Small intestine (tissue), 7 donors: ENCODE measurements at regions not wholly inside any gene's neighbourhood (a gene's known extent, or its start where the extent isn't known, plus 50 kb on each side); places are given as distances from the start of the nearest gene placed in this dataset.

Experiments
- DNase-seq, 2 donors: peaks; one replicate each; pipeline versions ENCODE4 v3.0.0 to v3.0.0-alpha.2; 2013
- FAIRE-seq: peaks from 2 replicates; lab custom pipeline; 2012; peaks lifted over from hg19 to GRCh38; lab: Jason Lieb, UNC
- H3K27ac ChIP-seq, 3 donors: one replicate each; pipeline ENCODE4 v1.5.1; 2013; ENCODE audit warnings: low read length in 2 of 3, mild to moderate bottlenecking in 2 of 3, control low read depth in 1 of 3, inconsistent platforms in 1 of 3, low read depth in 1 of 3, moderate library complexity in 1 of 3
- H3K27me3 ChIP-seq, 3 donors: one replicate each; pipeline ENCODE4 v1.6.1; 2013; ENCODE audit warnings: low read length in 3 of 3, inconsistent platforms in 1 of 3; ENCODE audit not compliant: control insufficient read depth in 3 of 3, insufficient read depth in 3 of 3
- H3K36me3 ChIP-seq, 3 donors: one replicate each; pipeline ENCODE4 v1.6.1; 2013; ENCODE audit warnings: low read length in 3 of 3, inconsistent platforms in 1 of 3, low read depth in 1 of 3, mild to moderate bottlenecking in 1 of 3, moderate library complexity in 1 of 3; ENCODE audit not compliant: control insufficient read depth in 3 of 3, insufficient read depth in 2 of 3
- H3K4me1 ChIP-seq, 3 donors: one replicate each; pipeline ENCODE4 v1.6.1; 2013; ENCODE audit warnings: low read length in 2 of 3, inconsistent platforms in 1 of 3, low read depth in 1 of 3, mild to moderate bottlenecking in 1 of 3, moderate library complexity in 1 of 3; ENCODE audit not compliant: control insufficient read depth in 3 of 3, insufficient read depth in 2 of 3
- H3K4me3 ChIP-seq, 3 donors: one replicate each; pipeline ENCODE4 v1.5.1; 2013; ENCODE audit warnings: low read length in 3 of 3, control low read depth in 1 of 3, inconsistent platforms in 1 of 3, low read depth in 1 of 3, mild to moderate bottlenecking in 1 of 3, moderate library complexity in 1 of 3
- H3K9me3 ChIP-seq, 2 donors: one replicate each; pipeline ENCODE4 v1.6.1; 2013; ENCODE audit warnings: low read depth in 1 of 2, low read length in 1 of 2; ENCODE audit not compliant: control insufficient read depth in 2 of 2, insufficient read depth in 1 of 2
- WGBS, 3 donors: extraction: QIAGEN DNeasy Blood & Tissue Kit; methylation state at CpG; one replicate each; pipeline ENCODE4 v1.1.7; 2013; 5-methylcytosine and 5-hydroxymethylcytosine counted together
- donor health status: healthy with polysubstance abuse.
- donor health status: control.
- donor health status: control.
- donor health status: Bipolar disorder and iron deficiency.
- donor health status: healthy.

GRCh38 chr5:68432682-68433081 is 217.1 kb downstream of the PIK3R1 start:
- Histone ChIP-seq H3K9me3 (no peaks in the 10 kb centered on the region), H3K27me3 (no peaks in the 10 kb centered on the region), H3K27ac (no peak overlapping the region), H3K36me3 (no peaks in the 10 kb centered on the region), H3K4me1 (peaks cover 0 to 19% (median 3%) of the 10 kb centered on the region in 3 donors), H3K4me3 (no peak overlapping the region)
- DNase-seq (peak in 1 of 2 donors; percentile 28), FAIRE-seq (no peak)
- 79 to 81% (median 79%) methylated on average over 7 of the region's 7 CpGs for WGBS, 3 donors

GRCh38 chr5:68433526-68433922 is 218.0 kb downstream of the PIK3R1 start:
- 89 to 96% (median 94%) methylated on average over 3 of the region's 3 CpGs for WGBS, 3 donors
- Histone ChIP-seq H3K27me3 (no peaks in the 10 kb centered on the region), H3K27ac (peak overlapping the region in 2 of 3 donors; percentile 74 to 89), H3K4me1 (peaks cover 0 to 19% (median 3%) of the 10 kb centered on the region in 3 donors), H3K36me3 (no peaks in the 10 kb centered on the region), H3K9me3 (no peaks in the 10 kb centered on the region), H3K4me3 (no peak overlapping the region)
- FAIRE-seq (no peak), DNase-seq (no peak)

- Histone ChIP-seq H3K27me3 (no peaks in the 10 kb centered on the region), H3K4me3 (no peak overlapping the region), H3K27ac (peak overlapping the region; percentile 18 to 89 (median 74)), H3K36me3 (no peaks in the 10 kb centered on the region), H3K9me3 (no peaks in the 10 kb centered on the region), H3K4me1 (peaks cover 0 to 19% (median 3%) of the 10 kb centered on the region in 3 donors)
- DNase-seq (peak; percentile 93 to 95), FAIRE-seq (no peak)
- 23 to 36% (median 31%) methylated on average over 27 of the region's 27 CpGs for WGBS, 3 donors
These were observed 218.6 kb downstream of the PIK3R1 start for GRCh38 chr5:68433923-68434879.

GRCh38 chr5:68435611-68436010 is 220.1 kb downstream of the PIK3R1 start:
- H3K4me1 ChIP-seq, result peaks cover 0 to 19% (median 3%) of the 10 kb centered on the region in 3 donors
- peak overlapping the region in 1 of 3 donors; percentile 14 for H3K27ac ChIP-seq
- DNase-seq (peak; percentile 25 to 27), FAIRE-seq (no peak)
- WGBS, 3 donors, result 33 to 55% (median 33%) methylated on average over 1 of the region's 1 CpG
- H3K27me3 ChIP-seq, result no peaks in the 10 kb centered on the region
- H3K36me3 ChIP-seq, result no peaks in the 10 kb centered on the region
- H3K4me3 ChIP-seq, result no peak overlapping the region
- H3K9me3 ChIP-seq, result no peaks in the 10 kb centered on the region

- Histone ChIP-seq H3K27me3 (no peaks in the 10 kb centered on the region), H3K9me3 (no peaks in the 10 kb centered on the region), H3K27ac (no peak overlapping the region), H3K4me1 (peaks cover 0 to 19% (median 3%) of the 10 kb centered on the region in 3 donors), H3K36me3 (no peaks in the 10 kb centered on the region), H3K4me3 (no peak overlapping the region)
- 74 to 81% (median 80%) methylated on average over 3 of the region's 3 CpGs for WGBS, 3 donors
- DNase-seq (peak in 1 of 2 donors; percentile 31), FAIRE-seq (no peak)
These were observed 221.3 kb downstream of the PIK3R1 start for GRCh38 chr5:68436686-68437520.

- no peak for FAIRE-seq
- DNase-seq, result no peak
- WGBS, 3 donors, result 43 to 56% (median 51%) methylated on average over 1 of the region's 1 CpG
These were observed 223.3 kb downstream of the PIK3R1 start for GRCh38 chr5:68438876-68439275.

GRCh38 chr5:68440245-68440644 is 224.7 kb downstream of the PIK3R1 start:
- no peaks in the 10 kb centered on the region for H3K9me3 ChIP-seq
- FAIRE-seq, result no peak
- no peak overlapping the region for H3K4me3 ChIP-seq
- no peaks in the 10 kb centered on the region for H3K27me3 ChIP-seq
- peaks cover 0 to 6% (median 0%) of the 10 kb centered on the region in 3 donors for H3K4me1 ChIP-seq
- WGBS, 3 donors, result 90 to 96% (median 94%) methylated on average over 2 of the region's 2 CpGs
- H3K27ac ChIP-seq, result no peak overlapping the region
- DNase-seq, result no peak
- no peaks in the 10 kb centered on the region for H3K36me3 ChIP-seq

More at GRCh38 chr5:68438876-68439275, 223.3 kb downstream of the PIK3R1 start:
- Histone ChIP-seq H3K4me3 (no peak overlapping the region), H3K9me3 (no peaks in the 10 kb centered on the region), H3K27me3 (no peaks in the 10 kb centered on the region), H3K36me3 (no peaks in the 10 kb centered on the region), H3K4me1 (peaks cover 0 to 16% (median under 1%) of the 10 kb centered on the region in 3 donors), H3K27ac (no peak overlapping the region)

GRCh38 chr5:68440651-68441050 is 225.1 kb downstream of the PIK3R1 start:
- H3K27ac ChIP-seq, result no peak overlapping the region
- H3K36me3 ChIP-seq, result no peaks in the 10 kb centered on the region
- DNase-seq (no peak), FAIRE-seq (no peak)
- no peaks in the 10 kb centered on the region for H3K9me3 ChIP-seq
- peaks cover 0 to 2% (median 0%) of the 10 kb centered on the region in 3 donors for H3K4me1 ChIP-seq
- no peak overlapping the region for H3K4me3 ChIP-seq
- no peaks in the 10 kb centered on the region for H3K27me3 ChIP-seq
